Activated CD4-positive, alpha-beta T cell treated with anti-CD3 and anti-CD28 coated beads, Interleukin-10, Interleukin-2, amounts not matched to agents 100 ng/mL and 50 ng/mL, durations not matched to agents 16 hours and 8 hours (primary cell): ENCODE measurements at regions not wholly inside any gene's neighbourhood (a gene's known extent, or its start where the extent isn't known, plus 50 kb on each side); places are given as distances from the start of the nearest gene placed in this dataset.
"Not testable (repeated sequence)": the region's sequence is repeated elsewhere in the genome, so short reads cannot be mapped to it uniquely, and the experiment has no call there.

Source experiments
- DNase-seq: peaks from one replicate; pipeline ENCODE4 v3.0.0-alpha.2; 2020

DNA sequence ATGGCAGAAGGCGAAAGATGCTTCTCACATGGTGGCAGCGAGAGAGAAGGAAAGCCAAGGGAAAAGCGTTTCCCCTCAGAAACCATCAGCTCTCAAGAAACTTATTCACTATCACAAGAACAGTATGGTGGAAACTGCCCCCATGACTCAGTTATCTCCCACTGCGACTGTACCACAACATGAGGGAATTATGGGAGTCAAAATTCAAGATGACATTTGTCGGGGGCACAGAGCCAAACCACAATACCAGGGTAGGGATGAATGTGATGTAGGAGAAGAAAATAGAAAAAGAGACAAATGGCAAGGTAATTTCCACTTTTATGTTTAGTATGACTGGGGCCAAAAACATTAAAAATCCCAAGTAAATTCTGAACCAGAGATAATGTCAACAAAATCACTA lies 216.8 kb downstream of the TRIM36 start:
- no peak for DNase-seq

- no peak for DNase-seq
These were observed 220.0 kb downstream of the TRIM36 start for GRCh38 chr5:114949756-114950155.

- no peak for DNase-seq
These were observed 220.6 kb downstream of the TRIM36 start for GRCh38 chr5:114948986-114949621.

- DNase-seq, result no peak
These were observed 221.3 kb downstream of the TRIM36 start for GRCh38 chr5:114948363-114948762.

DNA sequence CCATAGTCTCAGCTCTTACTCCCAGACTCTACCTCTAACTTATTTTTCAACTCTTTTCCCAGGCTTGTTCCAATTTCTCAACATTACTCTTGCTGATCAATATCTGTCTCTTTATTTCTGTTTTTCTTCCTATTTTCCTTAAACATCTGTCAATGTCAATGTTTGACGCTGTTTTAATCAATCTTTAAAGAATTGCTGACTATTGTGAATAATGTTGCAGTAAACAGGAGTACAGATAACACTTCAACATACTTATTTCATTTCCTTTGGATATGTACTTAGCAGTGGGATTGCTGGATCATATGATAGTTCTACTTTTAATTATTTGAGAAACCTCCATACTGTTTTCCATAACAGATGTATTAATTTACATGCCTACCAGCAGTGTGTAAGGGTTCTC lies 229.0 kb downstream of the TRIM36 start:
- DNase-seq, result no peak

- no peak for DNase-seq
These were observed 234.2 kb downstream of the TRIM36 start for GRCh38 chr5:114935490-114935889.

DNA sequence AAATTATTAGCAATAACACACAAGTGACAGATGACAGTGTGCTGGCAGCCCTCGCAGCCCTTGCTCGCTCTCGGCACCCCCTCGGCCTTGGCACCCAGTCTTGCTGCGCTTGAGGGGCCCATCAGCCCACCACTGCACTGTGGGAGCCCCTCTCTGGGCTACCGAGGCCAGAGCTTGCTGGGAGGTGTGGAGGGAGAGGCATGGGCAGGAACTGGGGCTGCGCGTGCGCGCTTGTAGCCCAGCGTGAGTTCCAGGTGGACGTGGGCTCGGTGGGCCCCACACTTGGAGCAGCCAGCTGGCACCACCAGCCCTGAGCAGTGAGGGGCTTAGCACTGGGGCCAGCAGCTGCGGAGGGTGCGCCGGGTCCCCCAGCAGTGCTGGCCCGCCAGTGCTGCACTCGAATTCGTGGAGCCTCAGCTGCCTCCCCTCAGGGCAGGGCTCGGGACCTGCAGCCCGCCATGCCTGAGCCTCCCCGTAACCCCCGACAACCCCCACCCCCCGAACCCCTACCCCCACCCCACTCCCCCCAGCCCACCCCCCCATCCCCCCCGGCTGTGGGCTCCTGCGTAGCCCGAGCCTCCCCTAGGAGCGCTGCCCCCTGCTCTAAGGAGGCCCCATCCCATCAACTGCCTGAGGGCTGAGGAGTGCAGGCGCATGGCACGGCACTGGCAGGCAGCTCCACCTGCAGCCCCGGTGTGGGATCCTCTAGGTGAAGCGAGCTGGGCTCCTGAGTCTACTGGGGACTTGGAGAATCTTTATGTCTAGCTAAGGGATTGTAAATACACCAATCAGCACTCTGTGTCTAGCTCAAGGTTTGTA lies 240.9 kb downstream of the TRIM36 start:
- DNase-seq, result no peak

DNA sequence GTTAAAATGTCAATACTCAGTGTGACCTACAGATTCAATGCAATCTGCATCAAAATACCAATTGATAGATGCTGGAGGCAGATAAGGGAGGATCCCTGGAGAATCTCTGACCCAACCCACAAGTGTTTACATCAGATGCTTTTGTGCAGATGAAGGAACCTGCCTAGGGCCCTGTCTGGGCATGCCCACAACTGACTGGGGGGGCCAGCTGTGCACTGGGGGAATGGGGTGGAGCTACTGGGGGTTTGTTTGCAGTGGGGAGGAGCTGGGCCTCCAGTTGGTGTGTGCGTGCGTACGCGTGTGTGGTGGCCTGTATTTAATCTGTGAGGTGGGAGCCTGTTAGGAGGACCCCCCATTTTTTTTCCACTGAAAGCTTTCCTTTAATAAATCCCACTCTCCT lies 244.9 kb downstream of the TRIM36 start:
- DNase-seq, result no peak

- DNase-seq, result no peak
These were observed 257.4 kb downstream of the TRIM36 start for GRCh38 chr5:114912189-114912920.

- no peak for DNase-seq
These were observed 259.0 kb downstream of the TRIM36 start for GRCh38 chr5:114910727-114911126.

DNA sequence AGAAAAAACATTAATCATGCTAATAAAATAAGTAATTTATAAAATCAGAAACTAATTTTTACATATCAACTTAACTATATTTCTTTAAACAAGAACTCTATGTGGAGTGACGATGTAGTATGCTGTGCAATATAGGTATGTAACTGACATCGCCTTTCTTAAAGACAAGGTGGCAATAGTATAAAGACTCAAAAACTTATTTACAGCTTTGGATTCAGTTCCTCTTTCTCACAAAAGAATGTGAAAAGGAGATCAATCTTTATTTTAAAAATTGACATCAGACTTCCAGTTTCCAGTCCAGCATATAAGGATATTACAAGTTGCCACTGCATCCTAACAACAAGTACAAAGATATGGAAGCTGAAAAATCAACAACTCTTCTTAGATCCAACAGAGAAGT lies 260.3 kb downstream of the TRIM36 start:
- DNase-seq, result no peak

DNA sequence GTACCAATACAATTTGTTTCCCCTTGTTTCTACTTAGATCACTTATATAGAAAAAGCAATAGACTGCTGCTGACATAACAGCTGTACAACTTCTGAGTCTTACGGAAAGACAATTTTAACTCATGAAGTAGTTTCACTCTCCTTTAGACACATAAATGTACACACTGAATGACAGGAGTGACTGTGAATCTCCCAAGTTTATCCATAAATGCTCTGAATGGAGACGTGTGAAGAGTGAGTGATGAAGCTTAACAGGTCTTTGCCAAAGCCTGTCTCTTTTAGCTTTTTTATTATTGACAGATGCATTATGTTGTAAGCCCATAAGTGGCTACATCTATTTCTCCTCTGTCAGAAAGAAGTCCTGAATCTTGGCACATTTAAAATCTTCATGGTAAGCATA lies 265.9 kb downstream of the TRIM36 start:
- no peak for DNase-seq

DNA sequence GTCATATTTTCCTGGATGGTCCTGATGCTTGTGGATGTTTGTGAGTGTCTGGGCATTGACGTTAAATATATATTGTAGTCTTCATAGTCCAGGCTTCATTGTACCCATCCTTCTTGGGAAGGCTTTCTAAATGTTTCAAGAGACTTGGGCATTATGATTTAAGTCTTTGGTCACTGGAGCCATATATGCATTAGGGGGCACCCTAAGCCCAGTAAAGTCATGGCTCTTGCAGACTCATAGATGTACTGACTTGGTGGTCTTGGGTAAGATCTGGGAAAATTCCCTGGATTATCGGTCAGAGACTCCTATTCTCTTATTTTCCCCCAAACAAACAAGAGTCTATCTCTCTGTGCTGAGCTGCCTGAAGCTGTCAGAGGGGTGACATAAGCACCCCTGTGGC lies 271.1 kb downstream of the TRIM36 start:
- DNase-seq, result no peak

DNA sequence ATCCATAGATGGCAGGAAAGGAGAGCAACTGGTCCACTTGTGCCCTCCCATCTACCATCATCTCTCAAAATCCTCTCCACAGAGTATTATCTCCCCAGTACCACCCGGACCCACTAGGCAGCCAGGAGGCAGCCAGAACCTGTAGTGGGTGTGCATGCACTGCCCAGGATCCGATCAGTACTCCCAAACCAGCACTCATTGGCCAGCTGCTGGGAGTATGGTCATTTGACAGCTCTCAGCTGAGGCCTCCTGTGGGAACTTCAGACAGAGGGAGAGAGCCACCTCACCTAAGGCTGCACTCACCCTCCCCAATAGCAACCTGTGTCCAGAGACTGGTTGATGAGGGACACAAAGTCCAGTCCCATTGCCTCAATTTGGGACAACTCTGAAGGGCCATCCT lies 286.0 kb downstream of the TRIM36 start:
- DNase-seq, result no peak

DNA sequence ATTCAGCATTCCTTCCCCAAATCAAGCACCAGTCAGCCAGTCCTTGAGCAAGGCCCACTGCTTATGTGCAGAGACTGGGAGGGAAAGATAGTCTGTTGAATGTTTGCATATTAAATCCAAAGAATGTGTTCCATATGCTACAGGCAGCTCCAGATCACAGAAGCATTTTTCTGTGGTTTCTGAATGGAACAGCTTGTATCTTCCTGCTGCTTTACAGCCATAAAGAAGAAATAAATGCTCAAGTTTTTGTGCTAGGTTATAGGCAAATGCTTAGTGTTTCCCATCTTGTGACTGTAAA lies 310.3 kb downstream of the TRIM36 start:
- DNase-seq, result no peak

DNA sequence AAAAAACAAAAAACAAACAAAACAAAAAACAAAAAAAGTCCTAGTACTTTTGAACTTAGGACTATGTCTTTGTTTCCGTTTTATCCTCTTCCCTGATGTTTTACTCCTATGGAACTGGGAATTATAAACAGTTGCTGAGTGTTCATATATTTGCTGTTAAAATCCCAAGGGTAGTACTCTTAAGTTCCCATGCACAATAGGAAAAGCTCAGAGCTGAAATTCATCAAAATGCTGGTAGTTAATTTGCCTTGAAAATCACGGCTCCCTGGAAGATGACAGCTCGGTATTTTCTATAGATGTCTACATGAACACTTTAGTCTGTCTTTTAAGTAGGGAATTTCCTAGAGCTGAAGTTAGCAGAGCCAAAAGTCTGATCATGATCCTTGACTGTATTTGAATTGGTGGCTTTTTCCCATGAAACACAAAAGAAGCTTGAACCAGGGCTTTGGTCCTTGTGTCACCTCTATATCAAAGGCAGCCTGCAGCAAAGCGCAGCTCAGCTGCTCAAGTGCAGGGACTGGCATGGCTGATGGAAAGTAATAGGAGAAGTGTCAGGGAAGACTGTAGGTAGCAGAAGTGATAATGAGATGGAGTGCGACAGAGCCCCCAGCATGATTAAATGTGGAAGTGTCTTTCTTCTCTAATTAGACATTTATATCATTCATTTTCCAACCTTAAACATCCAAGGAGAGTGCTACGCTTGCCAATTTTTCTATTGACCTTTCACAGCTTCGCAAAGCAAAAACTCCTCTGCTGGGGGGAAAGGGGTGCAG lies 310.9 kb downstream of the TRIM36 start:
- DNase-seq, result no peak

- no peak for DNase-seq
These were observed 311.7 kb downstream of the TRIM36 start for GRCh38 chr5:114857941-114858551.

GRCh38 chr5:114844711-114845110 lies 325.0 kb downstream of the TRIM36 start:
- not testable (repeated sequence) for DNase-seq

DNA sequence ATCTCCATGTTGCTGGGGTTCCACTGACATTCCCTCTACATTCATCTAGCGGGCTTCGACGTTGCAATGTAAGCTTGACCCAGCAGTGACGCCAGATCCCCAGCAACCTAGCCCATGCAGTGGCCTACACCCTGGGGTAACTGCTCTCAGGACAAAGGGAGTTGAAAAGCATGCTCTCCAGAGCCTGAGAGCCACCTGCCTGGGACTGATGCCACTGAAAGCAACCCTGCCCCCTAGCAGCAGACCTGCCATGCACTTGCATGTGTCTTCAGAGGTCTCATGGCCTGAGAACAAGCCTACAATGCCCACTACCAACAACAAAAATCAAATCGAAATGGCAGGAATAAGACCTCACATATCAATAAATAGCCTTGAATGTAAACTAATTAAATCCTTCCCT lies 330.3 kb downstream of the TRIM36 start:
- DNase-seq, result no peak

GRCh38 chr5:114838937-114839336 lies 330.8 kb downstream of the TRIM36 start:
- no peak for DNase-seq

DNA sequence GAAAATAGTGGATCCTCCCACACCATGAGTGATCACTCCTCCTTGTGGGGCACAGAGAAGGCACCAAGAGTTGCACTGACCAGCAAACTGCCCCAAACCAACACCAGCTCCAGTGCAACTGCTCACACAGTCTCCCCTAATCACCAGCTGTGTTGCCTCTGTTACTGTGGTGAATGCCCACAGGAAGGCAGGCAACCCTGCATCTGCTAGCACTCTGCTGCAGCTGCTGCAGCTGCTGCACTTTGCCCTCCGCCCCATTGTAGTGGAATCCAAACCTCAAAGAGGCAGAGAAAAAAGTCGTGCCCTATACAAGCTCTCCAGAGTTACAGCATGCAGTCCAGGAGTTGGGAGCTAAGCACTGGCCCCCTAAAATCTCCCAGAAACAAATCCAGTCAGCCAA lies 339.6 kb downstream of the TRIM36 start:
- DNase-seq, result no peak

- no peak for DNase-seq
These were observed 346.8 kb downstream of the TRIM36 start for GRCh38 chr5:114822863-114823262.

DNA sequence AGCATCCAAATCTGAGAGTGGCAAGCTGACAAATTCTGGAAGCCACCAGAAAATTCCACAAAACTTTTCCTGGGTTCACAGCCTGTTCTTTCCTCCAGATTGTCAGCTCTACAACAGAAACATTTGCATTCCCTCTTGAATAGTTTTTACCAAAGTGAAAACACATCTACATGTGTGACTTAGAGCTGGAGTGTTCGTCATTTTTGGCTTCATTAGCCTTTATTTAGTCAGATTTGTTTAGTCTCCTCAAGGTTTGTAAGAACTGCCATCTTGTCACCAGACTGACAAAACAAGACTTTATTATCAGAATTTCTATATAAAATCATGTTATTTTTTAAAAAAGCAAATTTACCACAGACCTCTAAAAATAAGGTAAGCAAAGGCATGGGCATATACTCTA lies 347.3 kb downstream of the TRIM36 start:
- DNase-seq, result no peak
